RWPE2 (cell line): ENCODE measurements at regions not wholly inside any gene's neighbourhood (a gene's known extent, or its start where the extent isn't known, plus 50 kb on each side); places are given as distances from the start of the nearest gene placed in this dataset.
A peak's percentile ranks its signal among the peaks of the same experiment; 100 is the strongest.
"Not testable (repeated sequence)": the region's sequence is repeated elsewhere in the genome, so short reads cannot be mapped to it uniquely, and the experiment has no call there.

Source experiments
- ATAC-seq: fragments of 200-7000 bp; cut with Tn5 transposase; 3 replicates; pipeline ENCODE4 v1.9.1; 2021; ENCODE audit warnings: low read depth
- DNase-seq: peaks from one replicate; pipeline ENCODE4 v3.0.0-alpha.2; 2020; ENCODE audit warnings: low spot score
- H3K27ac ChIP-seq: fragments of 450-650 bp; 2 replicates; pipeline ENCODE4 v1.5.1; 2017; ENCODE audit warnings: mild to moderate bottlenecking; ENCODE audit not compliant: poor library complexity, severe bottlenecking
- H3K27me3 ChIP-seq: fragments of 250-450 bp; sonication (Bioruptor Pico); 2 replicates; pipeline ENCODE4 v1.5.1; 2021; ENCODE audit warnings: mild to moderate bottlenecking, moderate library complexity; ENCODE audit not compliant: insufficient read depth, poor library complexity, severe bottlenecking
- H3K36me3 ChIP-seq: fragments of 250-450 bp; sonication (Bioruptor Pico); 2 replicates; pipeline ENCODE4 v1.5.1; 2020; ENCODE audit warnings: low read depth, mild to moderate bottlenecking, moderate library complexity
- H3K4me1 ChIP-seq: fragments of 250-450 bp; sonication (Bioruptor Pico); 2 replicates; pipeline ENCODE4 v1.5.1; 2021; ENCODE audit warnings: mild to moderate bottlenecking, moderate library complexity; ENCODE audit not compliant: insufficient read depth, poor library complexity, severe bottlenecking
- H3K4me3 ChIP-seq: fragments of 250-450 bp; sonication (Bioruptor Pico); 2 replicates; pipeline ENCODE4 v1.5.1; 2021; ENCODE audit warnings: mild to moderate bottlenecking, moderate library complexity; ENCODE audit not compliant: severe bottlenecking
- H3K9me3 ChIP-seq: fragments of 250-450 bp; sonication (Bioruptor Pico); 2 replicates; pipeline ENCODE4 v1.5.1; 2021; ENCODE audit warnings: mild to moderate bottlenecking, moderate library complexity; ENCODE audit not compliant: severe bottlenecking
- TF ChIP-seq, protein P1 (sequence below): fragments of 450-650 bp; IDR thresholded peaks from one replicate; pipeline ENCODE4 v1.5.1; 2017; ENCODE audit warnings: mild to moderate bottlenecking, moderate library complexity; ENCODE audit not compliant: poor library complexity, severe bottlenecking

DNA sequence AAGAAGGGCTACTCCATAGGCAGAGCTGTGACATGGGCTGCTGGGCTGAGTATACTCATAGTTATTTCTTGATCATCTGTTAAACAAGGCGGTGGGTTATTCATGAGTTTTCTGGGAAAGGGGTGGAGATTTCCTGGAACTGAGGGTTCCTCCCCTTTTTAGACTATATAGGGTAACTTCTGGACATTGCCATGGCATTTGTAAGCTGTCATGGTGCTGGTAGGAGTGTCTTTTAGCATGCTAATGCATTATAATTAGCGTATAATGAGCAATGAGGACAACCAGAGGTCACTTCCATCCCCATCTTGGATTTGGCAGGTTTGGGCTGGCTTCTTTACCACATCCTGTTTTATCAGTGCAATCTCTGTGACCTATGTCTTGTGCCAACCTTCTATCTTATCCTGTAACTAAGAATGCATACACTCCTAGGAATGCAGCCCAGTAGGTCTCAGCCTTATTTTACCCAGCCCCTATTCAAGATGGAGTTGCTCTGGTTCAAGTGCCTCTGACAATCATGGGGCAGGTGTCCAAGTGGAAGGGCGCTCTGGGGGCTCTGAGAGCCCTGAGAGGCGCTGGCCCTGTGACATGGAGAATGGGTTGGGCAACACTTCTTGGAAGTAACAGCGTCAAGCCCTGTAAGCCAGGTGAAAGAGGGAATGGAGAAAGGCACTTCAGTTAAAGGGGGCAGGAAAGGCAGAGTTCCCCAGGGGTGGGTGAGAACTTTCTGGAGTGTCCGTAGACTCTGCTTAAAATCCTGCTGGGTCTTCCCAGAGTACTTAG lies 354.2 kb upstream of the SULF2 start:
- Histone ChIP-seq H3K27me3 (no peaks in the 10 kb centered on the region), H3K27ac (peak overlapping the region; percentile 33), H3K4me1 (peaks cover 19% of the 10 kb centered on the region), H3K9me3 (no peaks in the 10 kb centered on the region), H3K4me3 (no peak overlapping the region), H3K36me3 (no peaks in the 10 kb centered on the region)
- TF ChIP-seq, protein P1, sequence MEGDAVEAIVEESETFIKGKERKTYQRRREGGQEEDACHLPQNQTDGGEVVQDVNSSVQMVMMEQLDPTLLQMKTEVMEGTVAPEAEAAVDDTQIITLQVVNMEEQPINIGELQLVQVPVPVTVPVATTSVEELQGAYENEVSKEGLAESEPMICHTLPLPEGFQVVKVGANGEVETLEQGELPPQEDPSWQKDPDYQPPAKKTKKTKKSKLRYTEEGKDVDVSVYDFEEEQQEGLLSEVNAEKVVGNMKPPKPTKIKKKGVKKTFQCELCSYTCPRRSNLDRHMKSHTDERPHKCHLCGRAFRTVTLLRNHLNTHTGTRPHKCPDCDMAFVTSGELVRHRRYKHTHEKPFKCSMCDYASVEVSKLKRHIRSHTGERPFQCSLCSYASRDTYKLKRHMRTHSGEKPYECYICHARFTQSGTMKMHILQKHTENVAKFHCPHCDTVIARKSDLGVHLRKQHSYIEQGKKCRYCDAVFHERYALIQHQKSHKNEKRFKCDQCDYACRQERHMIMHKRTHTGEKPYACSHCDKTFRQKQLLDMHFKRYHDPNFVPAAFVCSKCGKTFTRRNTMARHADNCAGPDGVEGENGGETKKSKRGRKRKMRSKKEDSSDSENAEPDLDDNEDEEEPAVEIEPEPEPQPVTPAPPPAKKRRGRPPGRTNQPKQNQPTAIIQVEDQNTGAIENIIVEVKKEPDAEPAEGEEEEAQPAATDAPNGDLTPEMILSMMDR = no peak
- ATAC-seq (peak; percentile 94), DNase-seq (peak; percentile 79)

- H3K4me3 ChIP-seq = no peak overlapping the region
- no peaks in the 10 kb centered on the region for H3K36me3 ChIP-seq
- no peaks in the 10 kb centered on the region for H3K27me3 ChIP-seq
- ATAC-seq = no peak
- no peak overlapping the region for H3K27ac ChIP-seq
- peaks cover 10% of the 10 kb centered on the region for H3K4me1 ChIP-seq
- DNase-seq = no peak
- TF ChIP-seq, protein P1 = no peak
- peaks cover 7% of the 10 kb centered on the region for H3K9me3 ChIP-seq
These were observed 347.6 kb upstream of the SULF2 start for GRCh38 chr20:48132834-48133233.

- Histone ChIP-seq H3K27ac (no peak overlapping the region), H3K27me3 (no peaks in the 10 kb centered on the region), H3K4me3 (no peak overlapping the region), H3K9me3 (peaks cover 7% of the 10 kb centered on the region), H3K4me1 (peaks cover 10% of the 10 kb centered on the region), H3K36me3 (no peaks in the 10 kb centered on the region)
- TF ChIP-seq, protein P1 = no peak
- ATAC-seq (no peak), DNase-seq (no peak)
These were observed 346.3 kb upstream of the SULF2 start for GRCh38 chr20:48131581-48131980.

- no peak for ATAC-seq
- no peak for DNase-seq
- TF ChIP-seq, protein P1 = no peak
- Histone ChIP-seq H3K27ac (no peak overlapping the region), H3K4me3 (no peak overlapping the region), H3K27me3 (no peaks in the 10 kb centered on the region), H3K4me1 (peaks cover 10% of the 10 kb centered on the region), H3K9me3 (peaks cover 7% of the 10 kb centered on the region), H3K36me3 (no peaks in the 10 kb centered on the region)
These were observed 344.2 kb upstream of the SULF2 start for GRCh38 chr20:48129345-48129942.

DNA sequence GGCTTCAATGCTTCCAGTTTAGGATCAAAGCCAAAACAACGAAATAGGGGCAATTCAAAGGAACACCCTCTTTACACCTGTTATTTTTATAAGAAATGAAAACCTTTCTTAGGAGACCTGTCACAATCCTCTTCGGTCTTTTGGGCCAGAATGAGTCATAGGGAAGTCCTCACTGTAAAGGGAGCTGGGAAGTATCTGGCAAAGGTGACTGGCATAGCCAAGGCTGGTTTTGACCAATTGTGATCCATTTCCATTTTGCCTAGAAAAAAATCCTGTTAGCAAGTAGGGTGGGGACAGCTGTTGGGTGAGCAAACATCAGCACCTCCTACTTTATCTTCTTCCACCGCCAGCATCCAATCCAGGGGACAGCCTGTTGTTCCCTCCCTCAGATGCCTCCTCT lies 343.2 kb upstream of the SULF2 start:
- DNase-seq (no peak), ATAC-seq (peak; percentile 77)
- Histone ChIP-seq H3K4me3 (no peak overlapping the region), H3K27me3 (no peaks in the 10 kb centered on the region), H3K4me1 (peaks cover 10% of the 10 kb centered on the region), H3K9me3 (peaks cover 7% of the 10 kb centered on the region), H3K27ac (peak overlapping the region; percentile 18), H3K36me3 (no peaks in the 10 kb centered on the region)
- TF ChIP-seq, protein P1 = no peak

- not testable (repeated sequence) for H3K36me3 ChIP-seq, H3K27me3 ChIP-seq, DNase-seq, H3K4me1 ChIP-seq, H3K9me3 ChIP-seq, H3K4me3 ChIP-seq
- ATAC-seq = peak; percentile 60
- H3K27ac ChIP-seq = peak overlapping the region; percentile 18
These were observed 342.7 kb upstream of the SULF2 start for GRCh38 chr20:48127964-48128363.

GRCh38 chr20:48127133-48127532 lies 341.9 kb upstream of the SULF2 start:
- DNase-seq, H3K4me1 ChIP-seq, ATAC-seq, H3K27me3 ChIP-seq, H3K9me3 ChIP-seq, H3K27ac ChIP-seq, H3K36me3 ChIP-seq, H3K4me3 ChIP-seq: not testable (repeated sequence)
